OCI-M1 (cell line): ENCODE measurements at regions not wholly inside any gene's neighbourhood (a gene's known extent, or its start where the extent isn't known, plus 50 kb on each side); places are given as distances from the start of the nearest gene placed in this dataset.
"Not testable (repeated sequence)": the region's sequence is repeated elsewhere in the genome, so short reads cannot be mapped to it uniquely, and the experiment has no call there.

ENCODE experiments used
- DNase-seq: peaks from one replicate; lab custom pipeline; 2025; lab: John Stamatoyannopoulos, UW

DNA sequence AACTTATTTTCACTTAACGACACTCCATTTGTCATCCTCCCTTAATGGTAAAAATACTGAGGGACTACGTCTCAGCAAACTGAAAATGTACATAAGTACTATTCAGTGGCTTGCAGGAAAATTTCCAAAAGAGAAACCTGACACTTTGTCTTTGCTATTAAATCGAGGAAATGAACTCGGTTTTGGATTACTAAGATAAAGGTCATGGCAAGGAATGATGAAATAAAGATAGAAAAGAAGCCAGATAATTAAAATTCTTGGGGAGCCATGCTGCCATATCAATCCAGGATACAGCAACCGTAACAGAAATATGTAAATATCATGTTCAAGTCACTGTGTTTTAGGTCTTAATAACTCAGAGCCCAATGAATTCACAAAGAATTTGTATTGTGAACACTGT lies 647.8 kb downstream of the CDH9 start:
- no peak for DNase-seq

DNA sequence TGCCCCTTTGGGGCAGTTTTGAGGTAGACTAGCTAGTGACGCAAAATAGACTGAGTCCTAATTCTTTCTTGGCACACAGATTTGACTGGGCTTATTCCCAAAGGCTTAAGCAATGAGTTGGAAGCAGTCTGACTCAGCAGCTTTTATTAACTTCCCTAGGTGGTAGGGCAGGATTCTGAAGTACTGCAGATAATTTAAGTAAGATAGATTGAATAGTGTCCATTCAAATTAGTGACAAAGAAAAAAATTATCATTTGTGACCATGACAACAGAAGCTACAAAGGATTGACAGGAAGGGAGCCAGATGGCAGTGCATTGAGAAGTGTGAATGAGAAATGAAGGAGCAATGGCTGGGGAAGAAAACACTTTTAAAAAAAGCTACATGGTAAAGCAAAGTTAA lies 649.4 kb downstream of the CDH9 start:
- no peak for DNase-seq

DNA sequence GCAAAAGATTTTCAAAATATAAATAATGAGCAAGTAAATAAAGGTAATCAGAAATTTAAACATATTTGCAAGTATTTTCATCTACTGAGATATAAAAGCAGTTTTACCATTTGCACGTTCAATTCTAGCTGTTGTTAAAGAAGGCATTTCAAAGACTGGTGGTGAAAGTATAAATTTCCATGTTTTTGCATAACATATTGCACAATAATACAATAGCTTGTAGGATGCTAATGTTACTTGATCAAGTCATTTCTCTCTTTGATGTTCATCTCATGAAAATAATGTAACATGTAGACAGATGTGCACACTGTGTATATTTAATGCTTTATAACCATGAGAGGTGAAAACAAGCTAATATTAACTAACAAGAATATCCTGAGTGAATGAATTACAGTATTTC lies 651.9 kb downstream of the CDH9 start:
- no peak for DNase-seq

DNA sequence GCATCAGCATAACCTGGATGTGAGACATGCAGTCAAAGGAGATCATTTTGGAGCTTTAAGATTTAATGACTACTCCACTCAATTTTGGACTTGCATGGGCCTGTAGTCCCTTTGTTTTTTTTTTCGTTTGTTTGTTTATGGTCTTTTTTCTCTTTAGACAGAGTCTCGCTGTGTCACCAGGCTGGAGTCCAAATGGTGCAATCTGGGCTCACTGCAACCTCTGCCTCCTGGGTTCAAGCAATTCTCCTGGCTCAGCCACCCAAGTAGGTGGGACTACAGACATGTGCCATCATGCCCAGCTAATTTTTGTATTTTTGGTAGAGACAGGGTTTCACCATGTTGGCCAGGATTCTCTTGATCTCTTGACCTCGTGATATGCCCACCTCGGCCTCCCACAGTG lies 673.8 kb downstream of the CDH9 start:
- not testable (repeated sequence) for DNase-seq

DNA sequence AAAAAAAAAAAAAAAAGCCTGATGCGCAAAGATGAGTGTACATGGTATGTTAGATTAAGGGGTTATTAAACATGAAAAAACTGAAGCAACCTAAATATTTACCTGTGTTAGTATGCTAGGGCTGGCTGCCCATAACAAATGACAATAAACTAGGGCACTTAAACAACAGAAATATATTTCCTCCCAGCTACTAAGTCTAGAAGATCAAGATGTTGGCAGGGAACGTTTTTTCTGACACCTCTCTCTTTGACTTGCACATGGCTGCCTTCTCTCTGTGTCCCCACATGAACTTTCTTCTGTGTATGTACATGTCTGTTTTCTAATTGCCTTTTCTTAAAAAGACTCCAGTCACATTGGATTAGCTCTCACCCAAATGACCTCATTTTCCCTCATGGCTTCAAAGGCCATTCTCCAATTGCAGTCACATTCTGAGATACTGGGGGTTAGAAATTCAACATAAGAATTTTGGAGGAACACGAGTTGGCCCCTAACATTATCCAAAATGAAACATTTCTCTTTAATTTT lies 694.5 kb downstream of the CDH9 start:
- DNase-seq, result no peak

DNA sequence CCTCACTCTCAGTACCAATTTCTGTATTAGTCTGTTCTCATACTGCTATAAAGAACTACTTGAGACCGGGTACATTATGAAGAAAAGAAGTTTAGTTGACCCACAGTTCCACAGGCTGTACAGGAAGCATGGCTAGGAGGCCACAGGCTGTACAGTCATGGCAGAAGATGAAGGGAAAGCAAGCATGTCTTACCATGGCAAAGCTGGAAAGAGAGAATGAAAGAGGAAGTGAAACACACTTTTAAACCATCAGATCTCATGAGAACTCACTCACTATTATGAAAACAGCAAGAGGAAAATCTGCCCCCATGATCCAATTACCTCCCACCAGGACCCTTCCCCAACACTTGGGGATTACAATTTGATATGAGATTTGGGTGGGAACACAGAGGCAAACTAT lies 698.8 kb downstream of the CDH9 start:
- peak; percentile 21 for DNase-seq

DNA sequence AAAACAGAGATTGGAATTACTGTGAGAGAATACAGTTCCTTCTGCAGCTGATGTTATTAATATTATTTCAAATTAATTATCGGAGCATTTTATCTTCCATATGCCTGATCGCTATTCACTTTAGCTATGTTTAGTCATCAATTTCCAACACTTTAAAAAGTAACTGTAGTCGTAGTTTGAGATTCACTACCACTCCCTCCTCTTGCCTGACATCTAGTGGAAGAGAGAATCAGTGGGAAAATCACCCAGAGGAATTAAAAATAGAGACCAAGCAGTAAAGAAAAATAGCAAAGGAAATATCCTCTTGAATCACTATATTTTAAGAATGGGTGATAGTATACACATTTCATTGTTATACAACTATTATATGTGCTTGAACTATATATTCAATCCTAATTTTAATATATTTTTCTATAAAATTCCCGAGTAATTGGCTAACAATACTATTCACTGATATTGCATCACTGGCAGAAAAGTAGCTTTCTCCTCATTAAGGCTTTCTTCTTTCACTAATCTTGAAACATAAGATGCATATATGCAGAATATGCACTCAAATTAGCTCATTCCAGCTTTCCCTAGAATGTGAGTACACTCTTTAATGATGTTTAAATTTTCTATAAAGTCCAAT lies 708.7 kb downstream of the CDH9 start:
- DNase-seq, result peak; percentile 54

DNA sequence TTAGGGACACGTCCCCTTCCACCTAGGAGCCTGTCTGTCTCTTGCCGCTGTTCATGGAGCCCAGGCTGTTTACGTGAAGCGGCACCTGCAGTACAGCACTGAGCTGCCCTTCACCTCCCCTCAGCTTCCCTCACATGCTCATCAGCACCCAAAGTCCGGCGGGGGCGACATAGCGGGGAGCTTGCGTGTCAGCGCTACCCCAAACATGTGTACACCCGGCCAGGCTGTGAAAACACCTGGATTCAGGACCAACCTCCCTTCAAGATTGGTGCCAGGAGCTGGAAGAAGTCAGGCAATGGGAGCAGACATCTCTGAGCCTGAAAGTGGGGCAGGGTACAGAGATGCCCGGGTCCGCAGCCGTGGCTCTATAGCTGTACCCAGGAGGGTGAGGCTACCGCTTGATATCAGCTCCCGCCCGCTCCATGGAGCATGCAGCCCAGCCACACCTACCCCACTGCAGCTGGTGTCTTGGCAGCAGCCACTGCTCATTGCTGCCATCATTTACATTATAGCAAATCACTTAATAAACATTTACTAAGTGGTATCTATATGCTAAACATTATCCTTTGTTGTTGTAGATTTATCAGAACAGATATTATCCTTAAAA lies 712.1 kb downstream of the CDH9 start:
- DNase-seq, result no peak

DNA sequence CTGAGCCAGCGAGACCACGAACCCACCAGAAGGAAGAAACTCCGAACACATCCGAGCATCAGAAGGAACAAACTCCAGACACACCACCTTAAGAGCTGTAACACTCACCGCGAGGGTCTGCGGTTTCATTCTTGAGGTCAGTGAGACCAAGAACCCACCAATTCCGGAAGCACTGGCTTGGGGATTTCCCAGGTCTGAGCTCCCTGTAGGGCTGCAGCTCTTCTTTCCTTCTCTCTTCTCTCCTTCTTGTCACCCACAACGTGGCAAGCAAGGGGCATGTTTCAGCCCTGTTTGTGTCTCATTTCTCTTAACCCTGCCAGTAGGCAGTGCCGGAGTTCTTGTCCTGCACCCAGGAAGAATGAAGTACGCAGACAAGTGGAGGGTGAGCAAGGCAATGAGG lies 713.0 kb downstream of the CDH9 start:
- not testable (repeated sequence) for DNase-seq

DNA sequence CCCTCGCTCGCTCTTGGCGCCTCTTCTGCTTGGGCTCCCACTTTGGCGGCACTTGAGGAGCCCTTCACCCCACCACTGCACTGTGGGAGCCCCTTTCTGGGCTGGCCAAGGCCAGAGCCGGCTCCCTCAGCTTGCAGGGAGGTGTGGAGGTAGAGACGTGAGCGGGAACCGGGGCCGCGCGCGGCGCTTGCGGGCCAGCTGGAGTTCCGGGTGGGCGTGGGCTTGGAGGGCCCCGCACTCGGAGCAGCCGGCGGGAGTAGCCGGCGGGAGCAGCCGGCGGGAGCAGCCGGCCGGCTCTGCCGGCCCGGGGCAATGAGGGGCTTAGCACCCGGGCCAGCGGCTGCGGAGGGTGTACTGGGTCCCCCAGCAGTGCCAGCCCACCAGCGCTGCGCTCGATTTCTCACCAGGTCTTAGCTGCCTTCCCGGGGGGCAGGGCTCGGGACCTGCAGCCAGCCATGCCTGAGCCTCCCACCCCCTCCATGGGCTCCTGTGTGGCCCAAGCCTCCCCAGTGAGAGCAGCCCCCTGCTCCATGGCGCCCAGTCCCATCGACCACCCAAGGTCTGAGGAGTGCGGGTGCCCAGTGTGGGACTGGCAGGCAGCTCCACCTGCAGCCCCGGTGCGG lies 714.0 kb downstream of the CDH9 start:
- not testable (repeated sequence) for DNase-seq

DNA sequence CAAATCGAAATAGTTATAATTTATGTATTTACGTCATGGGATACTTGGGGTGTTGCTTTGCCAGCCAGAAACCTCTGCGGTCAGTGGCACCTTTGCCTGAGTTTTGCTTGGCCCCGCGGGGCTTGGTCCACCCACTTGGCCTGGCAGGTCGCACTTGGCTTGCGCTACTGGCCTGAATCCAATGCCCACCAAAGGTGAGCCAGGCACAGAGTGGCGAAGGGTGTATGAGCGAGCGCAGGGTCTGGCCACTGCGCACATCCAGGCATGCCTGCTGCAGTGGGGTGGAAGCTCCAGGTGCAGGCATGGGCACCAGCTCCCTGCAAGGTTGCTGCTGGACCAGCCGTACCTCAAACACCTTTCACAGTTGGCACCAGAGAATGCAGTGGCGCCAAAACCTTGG lies 714.6 kb downstream of the CDH9 start:
- DNase-seq, result no peak

DNA sequence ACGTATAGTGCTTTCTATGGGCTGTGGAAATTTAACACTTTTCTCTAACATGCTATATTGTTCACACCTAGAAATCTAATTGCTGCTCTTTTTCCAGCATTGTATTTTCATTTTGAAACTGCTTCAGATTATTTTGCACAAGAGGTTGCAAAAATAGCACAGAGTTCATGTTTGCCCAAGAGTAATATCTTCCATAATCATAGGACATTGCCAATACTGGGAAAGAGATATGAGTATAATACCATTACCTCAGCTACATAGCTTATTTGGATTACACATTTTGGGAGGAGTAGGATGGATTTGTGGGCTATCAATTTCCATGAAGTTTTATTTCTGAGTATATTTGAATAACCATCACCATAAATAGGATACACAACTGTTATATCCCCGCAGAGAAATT lies 717.1 kb downstream of the CDH9 start:
- DNase-seq, result no peak

DNA sequence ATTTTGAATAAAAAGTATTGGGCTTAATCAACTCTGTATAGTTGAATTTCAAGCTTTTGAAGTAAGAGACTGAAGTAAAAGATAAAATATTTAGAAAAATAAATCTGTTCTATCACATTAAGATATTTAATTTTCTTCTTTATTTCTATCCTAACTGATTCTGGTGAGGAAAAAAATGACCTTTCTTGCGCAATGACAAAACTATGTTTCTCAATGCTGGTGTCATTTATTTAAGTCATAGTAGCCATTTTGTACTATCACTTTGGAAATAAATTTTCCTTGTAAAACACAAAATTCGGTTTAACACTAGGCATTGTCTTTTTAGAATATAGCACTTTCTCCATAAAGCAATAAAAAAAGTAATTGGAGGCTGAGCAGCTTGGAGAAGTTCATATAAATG lies 728.0 kb downstream of the CDH9 start:
- DNase-seq, result peak; percentile 34

DNA sequence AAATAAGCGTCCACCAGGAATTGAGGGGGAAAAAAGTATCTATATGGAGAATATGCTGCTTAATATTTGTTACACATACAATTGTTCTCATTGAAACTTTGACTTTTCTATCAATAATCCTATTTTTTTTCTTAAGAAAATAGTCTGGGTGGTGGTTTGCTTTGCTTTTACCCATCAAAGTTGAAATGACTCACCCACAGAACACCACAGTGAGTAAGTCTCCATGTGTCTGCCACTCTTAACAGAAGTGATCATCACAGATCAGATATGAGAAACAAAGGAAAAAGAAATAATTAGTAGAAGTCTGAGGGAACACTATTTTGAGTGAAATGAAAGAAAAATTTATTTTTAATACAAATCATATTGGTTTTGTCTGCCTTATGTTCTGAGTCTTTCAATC lies 742.8 kb downstream of the CDH9 start:
- DNase-seq, result no peak

DNA sequence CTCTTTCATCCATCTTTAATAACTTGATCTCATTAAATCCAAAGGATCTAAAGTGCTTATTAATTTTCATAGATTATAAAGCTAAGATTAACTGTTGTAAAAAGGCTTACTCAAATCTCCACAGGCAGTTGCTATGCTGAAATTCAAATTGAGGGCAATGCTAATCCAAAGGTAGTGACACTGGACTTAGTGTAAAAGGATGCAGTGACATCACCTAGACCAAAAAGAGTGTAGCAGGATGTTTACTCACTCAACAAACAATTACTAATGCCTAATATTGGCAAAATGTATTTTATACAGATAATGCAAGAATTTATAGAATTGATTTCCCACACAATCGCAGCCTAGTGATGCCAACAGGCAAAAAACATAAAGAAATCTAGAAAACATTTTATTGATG lies 756.2 kb downstream of the CDH9 start:
- DNase-seq, result no peak

DNA sequence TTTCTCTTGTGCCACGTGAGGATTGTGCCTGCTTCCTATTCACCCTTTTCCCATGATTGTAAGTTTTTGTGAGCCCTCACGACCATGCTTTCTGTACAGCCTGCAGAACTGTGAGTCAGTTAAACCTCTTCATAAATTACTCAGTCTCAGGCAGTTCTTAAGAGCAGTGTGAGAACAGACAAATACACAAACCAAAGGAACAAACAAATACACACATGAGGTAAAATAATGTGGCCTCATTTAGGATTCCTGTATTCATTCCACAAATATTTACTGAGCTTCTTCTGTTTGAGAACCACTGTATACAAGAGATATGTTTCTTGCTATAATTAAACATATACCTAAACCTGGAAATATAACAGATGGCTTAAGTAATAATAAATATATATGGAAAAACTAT lies 760.3 kb downstream of the CDH9 start:
- no peak for DNase-seq

DNA sequence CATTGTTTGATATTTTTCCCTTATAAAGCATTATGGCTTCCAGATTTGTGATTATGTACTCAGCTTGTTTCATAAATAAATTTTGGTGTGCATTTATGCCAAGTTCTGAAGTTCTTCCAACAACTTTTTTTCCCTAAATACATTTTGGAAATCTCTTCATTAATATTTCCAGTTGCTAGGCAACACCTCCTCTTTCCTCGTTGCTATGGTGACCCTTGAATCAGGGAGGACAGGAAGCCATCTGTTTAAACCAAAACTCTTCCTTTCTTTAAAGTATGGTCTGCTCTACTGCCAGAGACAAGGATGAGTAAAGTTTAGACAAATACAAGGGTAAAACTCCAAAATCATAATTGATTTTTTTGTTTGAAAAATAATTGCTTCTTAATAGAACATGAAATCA lies 779.3 kb downstream of the CDH9 start:
- no peak for DNase-seq

DNA sequence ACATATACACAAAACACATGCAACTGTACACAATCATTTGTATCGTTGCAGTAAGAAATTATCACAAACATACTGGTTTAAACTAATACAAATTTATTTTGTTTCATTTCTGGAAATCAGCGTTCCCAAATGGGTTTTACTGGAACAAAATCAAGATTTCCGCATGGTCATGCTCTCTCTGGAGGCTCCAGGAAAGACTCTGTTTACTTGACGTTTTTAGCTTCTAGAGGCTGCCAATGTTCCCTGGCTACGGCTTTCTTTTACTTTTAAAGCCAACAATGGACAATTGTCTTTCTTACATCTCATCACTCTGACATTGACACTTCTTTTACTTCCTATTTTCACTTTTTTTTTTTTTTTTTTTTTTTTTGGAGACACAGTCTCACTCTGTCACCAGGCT lies 793.1 kb downstream of the CDH9 start:
- no peak for DNase-seq

DNA sequence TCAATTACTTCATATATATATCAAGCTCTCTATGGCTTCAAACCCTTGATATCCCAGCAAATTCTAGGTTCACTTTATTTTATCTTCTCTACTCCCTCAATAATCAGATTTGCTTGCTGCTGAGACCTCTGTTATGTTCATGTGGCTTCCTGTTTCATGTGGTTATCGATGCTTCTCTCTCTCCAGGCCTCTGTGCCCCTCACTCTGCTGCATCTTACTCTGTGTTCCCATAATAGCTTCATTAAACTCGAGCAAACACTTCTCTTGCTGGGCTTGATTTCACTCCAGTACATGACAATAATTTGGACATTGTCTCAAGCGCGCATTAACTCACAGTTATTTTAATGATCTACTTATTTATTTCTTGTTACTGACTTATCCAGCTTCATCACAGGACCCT lies 798.8 kb downstream of the CDH9 start:
- no peak for DNase-seq

DNA sequence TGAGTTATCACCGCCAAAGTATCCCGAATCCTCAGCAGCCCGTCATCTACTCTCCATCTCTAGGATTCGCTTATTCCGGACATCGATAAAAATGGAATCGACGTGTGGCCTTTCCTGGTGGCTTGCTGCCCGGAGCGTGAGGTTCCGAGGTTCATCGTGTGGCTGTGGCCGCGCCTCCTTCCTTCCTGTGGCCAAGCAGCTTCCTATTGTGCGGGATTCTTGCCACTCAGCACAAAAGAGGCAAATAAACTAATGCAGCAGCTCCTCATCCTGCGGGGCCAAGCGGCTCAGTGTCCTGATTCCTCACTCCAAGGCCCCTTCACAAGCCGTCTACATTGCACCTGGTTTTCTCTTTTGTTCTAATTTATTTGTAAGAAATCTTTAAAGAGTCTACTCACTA lies 800.9 kb downstream of the CDH9 start:
- no peak for DNase-seq

DNA sequence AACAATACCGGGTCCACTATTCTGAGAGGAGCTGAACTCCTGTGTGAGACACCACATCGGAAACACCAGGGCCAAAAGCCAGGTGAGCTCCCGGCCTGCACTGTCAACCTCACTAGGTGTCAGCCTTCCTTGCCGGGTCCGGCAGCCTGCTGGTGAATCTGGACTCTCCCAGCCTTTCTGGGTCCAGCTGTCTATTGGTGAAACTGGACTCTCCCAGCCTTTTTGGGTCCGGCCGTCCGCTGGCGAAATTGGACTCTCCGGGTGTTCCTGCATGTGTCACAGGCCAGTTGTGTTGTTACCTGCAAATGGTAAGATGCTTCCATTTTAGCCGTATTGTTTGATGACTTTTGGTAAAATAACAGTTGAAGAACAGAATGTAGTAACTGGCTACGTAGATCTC lies 801.5 kb downstream of the CDH9 start:
- no peak for DNase-seq

DNA sequence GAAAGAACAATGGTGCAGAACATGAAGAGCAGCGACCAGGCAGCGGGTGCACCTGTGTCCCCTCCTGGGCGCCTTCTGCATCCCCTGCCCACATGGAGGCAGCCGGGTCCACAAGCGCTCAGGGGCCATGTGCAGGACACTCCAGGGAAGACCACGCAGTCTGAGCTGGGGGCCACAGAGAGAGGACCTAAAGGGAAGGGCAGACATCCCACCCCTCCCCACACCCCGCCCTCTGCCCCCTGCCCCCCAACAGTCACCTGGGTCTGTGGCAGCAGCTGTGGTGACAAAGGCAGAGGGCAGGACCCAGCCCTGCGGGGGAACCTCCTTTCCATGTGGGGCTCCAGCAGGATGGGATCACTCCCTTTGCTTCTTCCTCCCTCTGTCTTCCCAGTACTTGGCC lies 805.7 kb downstream of the CDH9 start:
- DNase-seq, result no peak

DNA sequence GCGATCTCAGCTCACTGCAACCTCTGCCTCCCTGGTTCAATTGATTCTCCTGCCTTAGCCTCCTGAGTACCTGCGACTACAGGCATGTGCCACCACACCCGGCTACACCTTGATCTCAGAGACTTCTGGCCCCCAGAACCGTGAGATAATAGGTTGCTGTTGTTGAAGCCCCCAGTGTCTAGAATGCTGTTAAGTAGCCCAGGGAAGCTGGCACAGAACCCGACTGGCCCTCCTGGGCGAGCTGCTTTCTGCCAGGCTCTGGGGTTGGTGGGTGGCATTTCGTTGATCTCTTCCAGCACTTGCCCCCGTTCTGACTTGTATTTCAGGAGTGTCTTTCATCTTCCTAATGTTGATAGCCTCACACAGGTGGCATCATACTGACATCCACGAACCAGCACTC lies 807.1 kb downstream of the CDH9 start:
- no peak for DNase-seq

DNA sequence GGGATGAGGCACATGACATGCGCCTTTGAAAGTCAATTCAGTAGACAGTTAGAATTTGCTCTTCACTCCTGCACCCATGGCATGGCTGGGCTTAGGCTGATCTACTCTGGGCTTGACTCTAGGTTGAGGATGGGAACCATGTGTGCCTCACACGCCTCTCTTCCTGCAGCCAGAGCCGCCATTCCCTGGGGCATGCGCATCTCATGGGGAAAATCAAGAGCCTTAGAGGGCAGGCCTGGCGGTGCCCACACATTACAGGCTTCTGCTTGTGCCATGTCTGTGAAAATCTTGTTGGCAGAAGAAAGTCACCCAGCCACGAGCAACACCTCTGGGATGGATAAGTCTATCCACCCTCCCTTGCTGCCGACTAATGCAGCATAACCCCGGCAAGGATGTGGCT lies 808.5 kb downstream of the CDH9 start:
- DNase-seq, result no peak
